ENCODE measurements at regions not wholly inside any gene's neighbourhood (a gene's known extent, or its start where the extent isn't known, plus 50 kb on each side); places are given as distances from the start of the nearest gene placed in this dataset.

- no peaks in the 10 kb centered on the region for H3K9me3 ChIP-seq (ENCODE audit: control insufficient read depth, insufficient read depth, low read length)
- H3K27me3 ChIP-seq (ENCODE audit: control insufficient read depth, low read length), result no peaks in the 10 kb centered on the region
- H3F3A ChIP-seq (ENCODE audit: control insufficient read depth, insufficient read depth), result no peaks in the 10 kb centered on the region
- no peak overlapping the region for H3K4me3 ChIP-seq (ENCODE audit: low read length)
- TF ChIP-seq CTCF (IDR thresholded peaks at IDR 0.05; ENCODE audit: low read depth, low read length, poor library complexity, severe bottlenecking), result no peak
- no peak for TF ChIP-seq EZH2phosphoT487 (IDR thresholded peaks at IDR 0.05; ENCODE audit: borderline replicate concordance, low read length)
- H3K79me2 ChIP-seq (ENCODE audit: control insufficient read depth, low read length), result no peaks in the 10 kb centered on the region
- no peak overlapping the region for H3K27ac ChIP-seq (ENCODE audit: low read depth, low read length)
- no peak overlapping the region for H3K4me2 ChIP-seq (ENCODE audit: low read length)
- H3K36me3 ChIP-seq (ENCODE audit: control insufficient read depth, low read length), result no peaks in the 10 kb centered on the region
- H3K9me2 ChIP-seq (replicated peaks; ENCODE audit: control insufficient read depth, low read length), result no peaks in the 10 kb centered on the region
- H3K4me1 ChIP-seq (ENCODE audit: control insufficient read depth, low read length), result no peaks in the 10 kb centered on the region
- no peaks in the 10 kb centered on the region for H4K20me1 ChIP-seq (ENCODE audit: control insufficient read depth, insufficient read depth, low read depth, low read length)
Observed at GRCh38 chr7:17481118-17481517, 182.7 kb downstream of the AHR start.

- H3K27ac ChIP-seq (ENCODE audit: low read depth, low read length), result no peak overlapping the region
- H3K4me1 ChIP-seq (ENCODE audit: control insufficient read depth, low read length), result no peaks in the 10 kb centered on the region
- TF ChIP-seq CTCF (IDR thresholded peaks at IDR 0.05; ENCODE audit: low read depth, low read length, poor library complexity, severe bottlenecking), result no peak
- no peak for TF ChIP-seq EZH2phosphoT487 (IDR thresholded peaks at IDR 0.05; ENCODE audit: borderline replicate concordance, low read length)
- H3K36me3 ChIP-seq (ENCODE audit: control insufficient read depth, low read length), result no peaks in the 10 kb centered on the region
- H3K4me3 ChIP-seq (ENCODE audit: low read length), result no peak overlapping the region
- H3K27me3 ChIP-seq (ENCODE audit: control insufficient read depth, low read length), result no peaks in the 10 kb centered on the region
- H3K79me2 ChIP-seq (ENCODE audit: control insufficient read depth, low read length), result no peaks in the 10 kb centered on the region
- H3K9me3 ChIP-seq (ENCODE audit: control insufficient read depth, insufficient read depth, low read length), result no peaks in the 10 kb centered on the region
- no peaks in the 10 kb centered on the region for H4K20me1 ChIP-seq (ENCODE audit: control insufficient read depth, insufficient read depth, low read depth, low read length)
- H3F3A ChIP-seq (ENCODE audit: control insufficient read depth, insufficient read depth), result no peaks in the 10 kb centered on the region
- no peaks in the 10 kb centered on the region for H3K9me2 ChIP-seq (replicated peaks; ENCODE audit: control insufficient read depth, low read length)
- no peak overlapping the region for H3K4me2 ChIP-seq (ENCODE audit: low read length)
Observed at GRCh38 chr7:17485368-17485767, 186.9 kb downstream of the AHR start.

- Histone ChIP-seq H3K27me3 (ENCODE audit: control insufficient read depth, low read length) (no peaks in the 10 kb centered on the region), H3K36me3 (ENCODE audit: control insufficient read depth, low read length) (no peaks in the 10 kb centered on the region), H3K27ac (ENCODE audit: low read depth, low read length) (no peak overlapping the region), H3F3A (ENCODE audit: control insufficient read depth, insufficient read depth) (no peaks in the 10 kb centered on the region), H3K79me2 (ENCODE audit: control insufficient read depth, low read length) (no peaks in the 10 kb centered on the region), H4K20me1 (ENCODE audit: control insufficient read depth, insufficient read depth, low read depth, low read length) (no peaks in the 10 kb centered on the region), H3K9me3 (ENCODE audit: control insufficient read depth, insufficient read depth, low read length) (no peaks in the 10 kb centered on the region), H3K9me2 (replicated peaks; ENCODE audit: control insufficient read depth, low read length) (no peaks in the 10 kb centered on the region), H3K4me3 (ENCODE audit: low read length) (no peak overlapping the region), H3K4me1 (ENCODE audit: control insufficient read depth, low read length) (no peaks in the 10 kb centered on the region), H3K4me2 (ENCODE audit: low read length) (no peak overlapping the region)
- TF ChIP-seq EZH2phosphoT487 (IDR thresholded peaks at IDR 0.05; ENCODE audit: borderline replicate concordance, low read length) (no peak), CTCF (IDR thresholded peaks at IDR 0.05; ENCODE audit: low read depth, low read length, poor library complexity, severe bottlenecking) (no peak)
Observed at GRCh38 chr7:17485904-17486303, 187.5 kb downstream of the AHR start.

GRCh38 chr7:17486835-17487234 is 188.4 kb downstream of the AHR start:
- H3K4me1 ChIP-seq (ENCODE audit: control insufficient read depth, low read length), result no peaks in the 10 kb centered on the region
- H3K79me2 ChIP-seq (ENCODE audit: control insufficient read depth, low read length), result no peaks in the 10 kb centered on the region
- H3F3A ChIP-seq (ENCODE audit: control insufficient read depth, insufficient read depth), result no peaks in the 10 kb centered on the region
- H3K4me2 ChIP-seq (ENCODE audit: low read length), result no peak overlapping the region
- no peaks in the 10 kb centered on the region for H3K9me2 ChIP-seq (replicated peaks; ENCODE audit: control insufficient read depth, low read length)
- no peaks in the 10 kb centered on the region for H3K27me3 ChIP-seq (ENCODE audit: control insufficient read depth, low read length)
- no peak overlapping the region for H3K4me3 ChIP-seq (ENCODE audit: low read length)
- no peaks in the 10 kb centered on the region for H4K20me1 ChIP-seq (ENCODE audit: control insufficient read depth, insufficient read depth, low read depth, low read length)
- TF ChIP-seq CTCF (IDR thresholded peaks at IDR 0.05; ENCODE audit: low read depth, low read length, poor library complexity, severe bottlenecking), result no peak
- TF ChIP-seq EZH2phosphoT487 (IDR thresholded peaks at IDR 0.05; ENCODE audit: borderline replicate concordance, low read length), result no peak
- no peak overlapping the region for H3K27ac ChIP-seq (ENCODE audit: low read depth, low read length)
- H3K9me3 ChIP-seq (ENCODE audit: control insufficient read depth, insufficient read depth, low read length), result no peaks in the 10 kb centered on the region
- no peaks in the 10 kb centered on the region for H3K36me3 ChIP-seq (ENCODE audit: control insufficient read depth, low read length)

Measured in DOHH2 (cell line).